Prostate gland (tissue), 2 donors: ENCODE measurements at regions not wholly inside any gene's neighbourhood (a gene's known extent, or its start where the extent isn't known, plus 50 kb on each side); places are given as distances from the start of the nearest gene placed in this dataset.

Experiments
- DNase-seq: peaks from one replicate; pipeline ENCODE4 v3.0.0-alpha.2; 2019; ENCODE audit warnings: low spot score
- H3K27ac ChIP-seq, 2 donors: fragments of 200-600 bp; sonication (generic); 2 replicates each; pipeline ENCODE4 v1.5.1; 2017 to 2019
- H3K27me3 ChIP-seq: fragments of 200-600 bp; sonication (generic); replicated peaks from 2 replicates; pipeline ENCODE4 v1.5.1; 2019; ENCODE audit not compliant: insufficient read depth
- H3K36me3 ChIP-seq, 2 donors: fragments of 200-600 bp; sonication (generic); 1 replicate in 1 of 2; 2 replicates in 1 of 2; pipeline versions ENCODE4 v1.5.1 to v1.8.1; 2017 to 2019
- H3K4me1 ChIP-seq: fragments of 200-600 bp; sonication (generic); replicated peaks from 2 replicates; pipeline ENCODE4 v1.5.1; 2019
- H3K4me3 ChIP-seq, 2 donors: fragments of 200-600 bp; sonication (generic); 2 replicates each; pipeline ENCODE4 v1.5.1; 2017 to 2019
- H3K9me3 ChIP-seq: fragments of 200-600 bp; sonication (generic); 2 replicates; pipeline ENCODE4 v1.5.1; 2017
- CTCF ChIP-seq, 4 experiments: fragments of 200-600 bp in 2 of 4; fragments of 450-650 bp in 2 of 4; sonication (generic) in 2 of 4; IDR thresholded peaks; 1 replicate in 3 of 4; 2 replicates in 1 of 4; pipeline ENCODE4 v1.5.1; 2016 to 2019; ENCODE audit warnings: antibody characterized with exemption in 4 of 4, mild to moderate bottlenecking in 2 of 4, moderate library complexity in 2 of 4
- POLR2A ChIP-seq: fragments of 450-650 bp; IDR thresholded peaks from one replicate; pipeline ENCODE4 v1.6.1; 2016; ENCODE audit warnings: antibody characterized with exemption, mild to moderate bottlenecking
- POLR2AphosphoS5 ChIP-seq: sonication (generic); formaldehyde crosslinking; IDR thresholded peaks from one replicate; pipeline ENCODE4 v1.6.1; 2017; ENCODE audit warnings: antibody characterized with exemption
- WGBS: methylation state at CpG from one replicate; pipeline ENCODE4 v1.1.5; 2018; 5-methylcytosine and 5-hydroxymethylcytosine counted together
- intact Hi-C: fragments of 100-400 bp; cut with DNase I; formaldehyde crosslinking; loops from one replicate; pipeline ENCODE4 v1.14.2; 2022

DNA sequence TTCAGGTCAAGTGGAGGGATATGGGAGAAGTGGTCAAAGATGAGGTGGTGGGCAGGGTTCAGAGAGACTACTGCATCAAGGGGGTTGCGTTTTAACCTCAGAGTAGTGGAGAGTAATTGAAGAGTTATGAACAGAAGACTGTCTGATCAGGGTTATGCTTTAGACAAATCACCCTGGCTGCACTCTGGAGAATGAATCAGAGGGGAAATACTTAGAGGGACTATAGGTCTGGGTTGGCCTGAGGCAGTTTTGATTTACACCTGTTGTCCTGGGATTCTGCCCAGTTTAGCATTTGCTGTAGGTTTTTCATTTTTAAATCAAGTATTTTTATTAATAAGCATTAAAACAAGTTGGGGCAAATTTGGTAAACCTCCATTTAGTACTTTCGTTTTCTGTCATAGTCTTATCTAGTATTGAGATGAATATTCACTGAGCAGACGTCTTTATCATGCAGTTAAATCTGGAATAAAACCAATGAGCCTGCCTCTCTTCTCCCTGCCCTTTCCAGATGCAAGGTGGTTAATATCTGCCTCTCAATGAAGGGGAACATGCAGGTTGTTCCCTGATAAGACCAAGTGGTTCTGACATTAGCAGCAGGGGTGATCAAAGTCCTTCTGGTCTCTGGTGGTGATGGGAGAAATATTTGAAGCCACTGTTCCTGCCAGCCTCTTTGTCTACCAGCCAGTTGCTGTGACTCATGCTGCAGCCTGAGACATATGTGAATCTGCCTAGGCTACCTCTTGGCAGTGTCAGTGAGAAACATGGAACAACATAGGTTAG lies 116.0 kb upstream of the RPS6KA3 start:
- no peaks in the 10 kb centered on the region for H3K36me3 ChIP-seq
- no peak overlapping the region for H3K4me3 ChIP-seq
- no peaks in the 10 kb centered on the region for H3K27me3 ChIP-seq
- H3K9me3 ChIP-seq, result no peaks in the 10 kb centered on the region
- H3K27ac ChIP-seq, result no peak overlapping the region
- TF ChIP-seq CTCF (IDR thresholded peaks at IDR 0.05), result no peak
- no peak for TF ChIP-seq POLR2AphosphoS5
- no peak for TF ChIP-seq POLR2A
- no peak for DNase-seq
- 39% methylated on average over 3 of the region's 3 CpGs for WGBS
- intact Hi-C loops, result no loop called here
- no peaks in the 10 kb centered on the region for H3K4me1 ChIP-seq

DNA sequence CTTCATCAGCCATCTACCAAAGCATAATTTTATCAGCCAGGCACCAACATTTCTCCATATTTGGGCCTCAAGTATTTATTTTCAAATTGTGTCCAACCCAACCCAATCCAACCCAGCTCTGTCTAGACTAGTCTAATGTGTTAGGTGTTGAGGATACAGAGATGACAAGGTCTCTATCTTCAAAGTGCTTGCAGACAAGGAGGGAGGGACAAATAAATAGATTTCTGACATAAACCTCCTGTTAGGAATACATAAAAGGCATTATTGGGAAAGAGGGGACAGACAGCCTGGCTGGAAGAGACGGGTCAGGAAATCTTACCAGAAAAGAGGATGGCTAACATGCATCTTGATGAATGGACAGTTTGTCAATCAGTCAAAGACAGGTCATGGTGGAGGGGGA lies 115.4 kb upstream of the RPS6KA3 start:
- H3K27me3 ChIP-seq, result no peaks in the 10 kb centered on the region
- H3K4me1 ChIP-seq, result no peaks in the 10 kb centered on the region
- H3K27ac ChIP-seq, result no peak overlapping the region
- 83% methylated on average over 1 of the region's 1 CpG for WGBS
- H3K36me3 ChIP-seq, result no peaks in the 10 kb centered on the region
- no peak for DNase-seq
- intact Hi-C loops, result no loop called here
- TF ChIP-seq POLR2A (no peak), POLR2AphosphoS5 (no peak), CTCF (IDR thresholded peaks at IDR 0.05) (no peak)
- H3K4me3 ChIP-seq, result no peak overlapping the region
- H3K9me3 ChIP-seq, result no peaks in the 10 kb centered on the region

- Histone ChIP-seq H3K9me3 (no peaks in the 10 kb centered on the region), H3K27me3 (no peaks in the 10 kb centered on the region), H3K4me1 (no peaks in the 10 kb centered on the region), H3K4me3 (no peak overlapping the region), H3K27ac (no peak overlapping the region), H3K36me3 (no peaks in the 10 kb centered on the region)
- intact Hi-C loops, result no loop called here
- WGBS, result 81% methylated on average over 3 of the region's 3 CpGs
- no peak for DNase-seq
- TF ChIP-seq POLR2A (no peak), CTCF (IDR thresholded peaks at IDR 0.05) (no peak), POLR2AphosphoS5 (no peak)
Measured at GRCh38 chrX:20378233-20378920, 111.7 kb upstream of the RPS6KA3 start.

GRCh38 chrX:20374900-20375438 lies 108.3 kb upstream of the RPS6KA3 start:
- intact Hi-C loops, result no loop called here
- no peak for DNase-seq
- Histone ChIP-seq H3K4me3 (no peak overlapping the region), H3K9me3 (no peaks in the 10 kb centered on the region), H3K27me3 (no peaks in the 10 kb centered on the region), H3K4me1 (no peaks in the 10 kb centered on the region), H3K27ac (no peak overlapping the region), H3K36me3 (no peaks in the 10 kb centered on the region)
- no peak for TF ChIP-seq CTCF (IDR thresholded peaks at IDR 0.05)
- no peak for TF ChIP-seq POLR2AphosphoS5
- 16% methylated on average over 4 of the region's 4 CpGs for WGBS
